ENCODE measurements at regions not wholly inside any gene's neighbourhood (a gene's known extent, or its start where the extent isn't known, plus 50 kb on each side); places are given as distances from the start of the nearest gene placed in this dataset.

- TF ChIP-seq MYC (IDR thresholded peaks at IDR 0.05; ENCODE audit: low read depth, low read length) (no peak), CTCF (IDR thresholded peaks at IDR 0.05; ENCODE audit: low read depth, low read length) (no peak)
- DNase-seq (ENCODE audit: low read depth), result no peak
- no peak overlapping the region for H3K4me3 ChIP-seq (ENCODE audit: low read depth, low read length)
Measured at GRCh38 chr19:28940751-28941500, 272.0 kb downstream of the UQCRFS1 start.

- DNase-seq (ENCODE audit: low read depth), result no peak
- no peak overlapping the region for H3K4me3 ChIP-seq (ENCODE audit: low read depth, low read length)
- no peak for TF ChIP-seq CTCF (IDR thresholded peaks at IDR 0.05; ENCODE audit: low read depth, low read length)
- TF ChIP-seq MAX (IDR thresholded peaks at IDR 0.05; ENCODE audit: low read depth, low read length), result no peak
- no peak for TF ChIP-seq MYC (IDR thresholded peaks at IDR 0.05; ENCODE audit: low read depth, low read length)
- TF ChIP-seq POLR2A (IDR thresholded peaks at IDR 0.05; ENCODE audit: extremely low read depth, insufficient read length), result no peak
Measured at GRCh38 chr19:28939236-28939635, 273.7 kb downstream of the UQCRFS1 start.

- TF ChIP-seq MAX (IDR thresholded peaks at IDR 0.05; ENCODE audit: low read depth, low read length) (no peak), CTCF (IDR thresholded peaks at IDR 0.05; ENCODE audit: low read depth, low read length) (no peak), POLR2A (IDR thresholded peaks at IDR 0.05; ENCODE audit: extremely low read depth, insufficient read length) (no peak), MYC (IDR thresholded peaks at IDR 0.05; ENCODE audit: low read depth, low read length) (no peak)
Measured at GRCh38 chr19:28936001-28936400, 276.9 kb downstream of the UQCRFS1 start.

GRCh38 chr19:28934631-28935030 lies 278.3 kb downstream of the UQCRFS1 start:
- TF ChIP-seq MYC (IDR thresholded peaks at IDR 0.05; ENCODE audit: low read depth, low read length) (no peak), MAX (IDR thresholded peaks at IDR 0.05; ENCODE audit: low read depth, low read length) (no peak), CTCF (IDR thresholded peaks at IDR 0.05; ENCODE audit: low read depth, low read length) (no peak), POLR2A (IDR thresholded peaks at IDR 0.05; ENCODE audit: extremely low read depth, insufficient read length) (no peak)
- H3K4me3 ChIP-seq (ENCODE audit: low read depth, low read length), result no peak overlapping the region
- no peak for DNase-seq (ENCODE audit: low read depth)

More at GRCh38 chr19:28936001-28936400, 276.9 kb downstream of the UQCRFS1 start:
- no peak overlapping the region for H3K4me3 ChIP-seq (ENCODE audit: low read depth, low read length)
- no peak for DNase-seq (ENCODE audit: low read depth)

GRCh38 chr19:28933039-28933438 lies 279.9 kb downstream of the UQCRFS1 start:
- TF ChIP-seq CTCF (IDR thresholded peaks at IDR 0.05; ENCODE audit: low read depth, low read length), result no peak
- no peak for TF ChIP-seq MAX (IDR thresholded peaks at IDR 0.05; ENCODE audit: low read depth, low read length)
- no peak for TF ChIP-seq MYC (IDR thresholded peaks at IDR 0.05; ENCODE audit: low read depth, low read length)
- no peak for TF ChIP-seq POLR2A (IDR thresholded peaks at IDR 0.05; ENCODE audit: extremely low read depth, insufficient read length)
- DNase-seq (ENCODE audit: low read depth), result no peak
- H3K4me3 ChIP-seq (ENCODE audit: low read depth, low read length), result no peak overlapping the region
